Stomach (tissue), 8 donors: ENCODE measurements at regions not wholly inside any gene's neighbourhood (a gene's known extent, or its start where the extent isn't known, plus 50 kb on each side); places are given as distances from the start of the nearest gene placed in this dataset.

ENCODE experiments used
- DNase-seq, 2 donors: peaks; one replicate each; pipeline versions ENCODE4 v3.0.0 to v3.0.0-alpha.2; 2013 to 2019
- H3K27ac ChIP-seq, 5 donors: fragments of 200-600 bp in 4 of 5; sonication (generic) in 4 of 5; one replicate each; pipeline ENCODE4 v1.5.1; 2013 to 2019; ENCODE audit warnings: mild to moderate bottlenecking in 1 of 5, moderate library complexity in 1 of 5
- H3K27me3 ChIP-seq, 3 donors: fragments of 200-600 bp; sonication (generic); one replicate each; pipeline ENCODE4 v1.5.1; 2017 to 2019; ENCODE audit warnings: mixed run types in 1 of 3
- H3K36me3 ChIP-seq, 4 donors: fragments of 200-600 bp; sonication (generic); 1 replicate in 3 of 4; 2 replicates in 1 of 4; pipeline ENCODE4 v1.5.1; 2016 to 2019
- H3K4me1 ChIP-seq, 4 donors: fragments of 200-600 bp; sonication (generic); one replicate each; pipeline ENCODE4 v1.5.1; 2016 to 2019
- H3K4me3 ChIP-seq, 4 donors: fragments of 200-600 bp; sonication (generic) in 3 of 4; one replicate each; pipeline ENCODE4 v1.5.1; 2016 to 2019; ENCODE audit warnings: mild to moderate bottlenecking in 1 of 4
- H3K9me3 ChIP-seq, 4 donors: fragments of 200-600 bp; sonication (generic); one replicate each; pipeline ENCODE4 v1.5.1; 2016 to 2019
- EP300 ChIP-seq: sonication (generic); formaldehyde crosslinking; IDR thresholded peaks from one replicate; pipeline ENCODE4 v1.6.1; 2017; ENCODE audit warnings: antibody characterized with exemption
- POLR2A ChIP-seq, 4 donors: fragments of 450-650 bp; IDR thresholded peaks; one replicate each; pipeline ENCODE4 v1.6.1; 2016; ENCODE audit warnings: antibody characterized with exemption in 4 of 4, control low read depth in 2 of 4, mild to moderate bottlenecking in 1 of 4, moderate library complexity in 1 of 4
- POLR2AphosphoS5 ChIP-seq, 3 donors: sonication (generic); formaldehyde crosslinking; IDR thresholded peaks; one replicate each; pipeline ENCODE4 v1.6.1; 2016; ENCODE audit warnings: antibody characterized with exemption in 3 of 3
- WGBS, 5 donors: extraction: QIAGEN DNeasy Blood & Tissue Kit in 3 of 5; methylation state at CpG; one replicate each; pipeline versions ENCODE4 v1.1.5 to v1.1.7; 2013 to 2018; 5-methylcytosine and 5-hydroxymethylcytosine counted together
- intact Hi-C: fragments of 100-400 bp; cut with DNase I; formaldehyde crosslinking; loops from one replicate; pipeline ENCODE4 v1.15.1; 2023; ENCODE audit warnings: low total_unique reads
- TF ChIP-seq, protein P1 (sequence below), 7 experiments: fragments of 450-650 bp in 4 of 7; fragments of 200-600 bp in 3 of 7; sonication (generic) in 3 of 7; IDR thresholded peaks; one replicate each; pipeline ENCODE4 v1.5.1; 2016 to 2019; ENCODE audit warnings: antibody characterized with exemption in 7 of 7, control low read depth in 2 of 7, mild to moderate bottlenecking in 1 of 7
- donor health status: healthy with polysubstance abuse.
- donor health status: Bipolar disorder and iron deficiency.
- donor health status: healthy.

DNA sequence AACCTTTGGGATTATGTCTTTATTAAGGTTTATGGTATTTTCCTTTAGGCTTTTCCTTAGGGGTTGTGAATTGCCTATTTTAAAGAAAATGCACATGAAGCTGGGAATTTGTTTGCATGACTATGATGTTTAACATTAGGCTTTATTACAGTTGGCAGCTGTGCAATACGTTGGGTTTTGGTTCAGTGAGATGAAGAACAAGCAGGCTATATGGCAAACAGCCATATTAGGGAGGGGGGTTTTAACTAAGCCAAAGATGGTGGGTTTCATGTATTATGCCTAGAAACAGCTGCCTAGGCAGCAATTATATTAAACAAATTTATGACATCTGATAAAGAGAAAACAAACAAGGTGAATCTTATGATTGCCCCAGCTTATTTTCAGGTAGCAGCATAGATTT, 880.8 kb downstream of the FAM181B start:
- Histone ChIP-seq H3K27ac (no peak overlapping the region), H3K4me3 (no peak overlapping the region), H3K27me3 (no peaks in the 10 kb centered on the region), H3K36me3 (no peaks in the 10 kb centered on the region), H3K9me3 (no peaks in the 10 kb centered on the region), H3K4me1 (no peaks in the 10 kb centered on the region)
- 39 to 52% (median 48%) methylated on average over 1 of the region's 1 CpG for WGBS, 5 donors
- TF ChIP-seq, protein P1, sequence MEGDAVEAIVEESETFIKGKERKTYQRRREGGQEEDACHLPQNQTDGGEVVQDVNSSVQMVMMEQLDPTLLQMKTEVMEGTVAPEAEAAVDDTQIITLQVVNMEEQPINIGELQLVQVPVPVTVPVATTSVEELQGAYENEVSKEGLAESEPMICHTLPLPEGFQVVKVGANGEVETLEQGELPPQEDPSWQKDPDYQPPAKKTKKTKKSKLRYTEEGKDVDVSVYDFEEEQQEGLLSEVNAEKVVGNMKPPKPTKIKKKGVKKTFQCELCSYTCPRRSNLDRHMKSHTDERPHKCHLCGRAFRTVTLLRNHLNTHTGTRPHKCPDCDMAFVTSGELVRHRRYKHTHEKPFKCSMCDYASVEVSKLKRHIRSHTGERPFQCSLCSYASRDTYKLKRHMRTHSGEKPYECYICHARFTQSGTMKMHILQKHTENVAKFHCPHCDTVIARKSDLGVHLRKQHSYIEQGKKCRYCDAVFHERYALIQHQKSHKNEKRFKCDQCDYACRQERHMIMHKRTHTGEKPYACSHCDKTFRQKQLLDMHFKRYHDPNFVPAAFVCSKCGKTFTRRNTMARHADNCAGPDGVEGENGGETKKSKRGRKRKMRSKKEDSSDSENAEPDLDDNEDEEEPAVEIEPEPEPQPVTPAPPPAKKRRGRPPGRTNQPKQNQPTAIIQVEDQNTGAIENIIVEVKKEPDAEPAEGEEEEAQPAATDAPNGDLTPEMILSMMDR (IDR thresholded peaks at IDR 0.05) = no peak
- TF ChIP-seq POLR2A (IDR thresholded peaks at IDR 0.05) (no peak), EP300 (no peak), POLR2AphosphoS5 (IDR thresholded peaks at IDR 0.05) (no peak)
- intact Hi-C loops = no loop called here
- DNase-seq = peak in 1 of 2 donors; percentile 8

DNA sequence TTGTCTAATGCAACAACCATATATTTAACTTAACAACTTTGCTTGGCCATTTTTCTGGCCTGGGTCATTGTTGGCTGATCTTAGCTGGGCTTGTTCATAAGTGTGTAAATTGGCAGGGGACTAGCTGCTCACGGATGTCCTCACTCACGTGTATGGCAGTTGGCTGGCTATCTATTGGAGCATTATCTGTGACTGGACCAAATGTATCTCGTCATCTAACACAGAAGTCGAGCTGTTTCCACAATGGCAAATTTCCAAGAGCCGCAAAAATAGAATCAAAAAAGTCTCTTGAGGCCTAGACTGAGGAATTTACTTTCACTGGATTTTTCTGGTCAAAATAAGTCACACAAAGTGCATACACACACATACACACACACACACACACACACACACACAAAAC, 893.3 kb downstream of the FAM181B start:
- Histone ChIP-seq H3K9me3 (peaks cover 0 to 4% (median 0%) of the 10 kb centered on the region in 4 donors), H3K27me3 (no peaks in the 10 kb centered on the region), H3K27ac (no peak overlapping the region), H3K36me3 (no peaks in the 10 kb centered on the region), H3K4me1 (no peaks in the 10 kb centered on the region), H3K4me3 (no peak overlapping the region)
- peak in 1 of 2 donors; percentile 69 for DNase-seq
- intact Hi-C loops = no loop called here
- TF ChIP-seq POLR2AphosphoS5 (IDR thresholded peaks at IDR 0.05) (no peak), POLR2A (IDR thresholded peaks at IDR 0.05) (no peak), EP300 (no peak)
- TF ChIP-seq, protein P1 (IDR thresholded peaks at IDR 0.05) = no peak
- 41 to 58% (median 54%) methylated on average over 5 of the region's 5 CpGs for WGBS, 5 donors

DNA sequence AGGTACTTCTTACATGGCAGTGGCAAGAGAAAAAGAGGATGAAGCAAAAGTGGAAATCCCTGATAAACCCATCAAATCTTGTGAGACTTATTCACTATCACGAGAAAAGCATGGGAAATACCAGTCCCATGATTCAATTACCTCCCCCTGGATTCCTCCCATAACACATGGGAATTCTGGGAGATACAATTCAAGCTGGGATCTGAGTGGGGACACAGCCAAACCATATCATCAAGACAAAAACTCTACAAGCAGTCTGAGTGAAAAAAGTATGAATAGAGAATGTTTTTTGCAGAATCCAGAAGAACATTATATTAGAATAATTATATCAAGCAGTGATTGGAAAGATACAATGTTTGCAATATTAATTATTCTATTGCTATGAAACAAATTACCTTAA, 893.7 kb downstream of the FAM181B start:
- peaks cover 0 to 4% (median 0%) of the 10 kb centered on the region in 4 donors for H3K9me3 ChIP-seq
- H3K4me1 ChIP-seq = no peaks in the 10 kb centered on the region
- H3K27ac ChIP-seq = no peak overlapping the region
- DNase-seq = peak in 1 of 2 donors; percentile 40
- TF ChIP-seq EP300 (no peak), POLR2A (IDR thresholded peaks at IDR 0.05) (no peak), POLR2AphosphoS5 (IDR thresholded peaks at IDR 0.05) (no peak)
- TF ChIP-seq, protein P1 (IDR thresholded peaks at IDR 0.05) = no peak
- no peaks in the 10 kb centered on the region for H3K27me3 ChIP-seq
- H3K4me3 ChIP-seq = no peak overlapping the region
- intact Hi-C loops = no loop called here
- no peaks in the 10 kb centered on the region for H3K36me3 ChIP-seq
- WGBS, 5 donors = 40 to 70% (median 67%) methylated on average over 1 of the region's 1 CpG

DNA sequence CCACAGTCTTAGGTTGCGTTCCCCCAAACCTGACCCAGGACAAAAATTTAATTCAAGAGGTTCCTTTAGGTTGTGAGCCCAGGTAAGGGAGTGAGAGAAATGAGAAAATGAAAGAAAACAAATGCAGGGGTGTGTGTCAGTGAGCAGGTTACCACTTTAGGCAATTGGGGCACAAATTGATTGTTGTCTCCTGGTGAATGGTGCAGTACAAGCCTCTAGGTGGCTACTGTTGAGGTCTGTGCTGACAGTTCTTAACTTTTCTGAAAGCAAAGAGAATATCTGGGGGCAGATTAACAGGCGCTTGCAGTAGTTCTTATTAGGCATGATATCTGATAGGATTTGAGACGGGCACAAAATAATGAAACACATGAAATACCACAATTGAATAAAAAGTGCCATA, 894.6 kb downstream of the FAM181B start:
- H3K36me3 ChIP-seq = no peaks in the 10 kb centered on the region
- no peak overlapping the region for H3K4me3 ChIP-seq
- intact Hi-C loops = no loop called here
- no peak for DNase-seq
- TF ChIP-seq POLR2AphosphoS5 (IDR thresholded peaks at IDR 0.05) (no peak), POLR2A (IDR thresholded peaks at IDR 0.05) (no peak), EP300 (no peak)
- TF ChIP-seq, protein P1 (IDR thresholded peaks at IDR 0.05) = no peak
- WGBS, 5 donors = 85 to 98% (median 95%) methylated on average over 3 of the region's 3 CpGs
- no peak overlapping the region for H3K27ac ChIP-seq
- peaks cover 0 to 4% (median 0%) of the 10 kb centered on the region in 4 donors for H3K9me3 ChIP-seq
- H3K27me3 ChIP-seq = no peaks in the 10 kb centered on the region
- H3K4me1 ChIP-seq = no peaks in the 10 kb centered on the region
